HCT116 (cell line): ENCODE measurements at regions not wholly inside any gene's neighbourhood (a gene's known extent, or its start where the extent isn't known, plus 50 kb on each side); places are given as distances from the start of the nearest gene placed in this dataset.

ENCODE experiments used
- ATAC-seq: fragments of 200-7000 bp; cut with Tn5 transposase; 2 replicates; pipeline ENCODE4 v1.9.1; 2020; ENCODE audit warnings: mild to moderate bottlenecking, moderate library complexity
- BruUV-seq: library from RNA; stranded (reverse); fragments of 400-500 nt; replicated peaks from 2 replicates; lab custom pipeline; 2021; lab: Mats Ljungman, UMichigan
- CTCF ChIA-PET: fragments of 300-600 bp; sonication (Branson Sonifier 250); formaldehyde crosslinking; loops from one replicate; lab custom pipeline; 2021; ENCODE audit warnings: antibody characterized with exemption; lab: Charles Lee
- POLR2A ChIA-PET: fragments of 300-600, 350-600 bp; sonication (Branson Sonifier 250); formaldehyde crosslinking; loops from one replicate; lab custom pipeline; 2021; ENCODE audit warnings: antibody characterized with exemption; lab: Charles Lee
- RAD21 ChIA-PET, 2 experiments: fragments of 300-600 bp; sonication (Branson Sonifier 250); formaldehyde crosslinking; loops; one replicate each; lab custom pipeline; 2023; ENCODE audit warnings: low total read pairs in 2 of 2; ENCODE audit not compliant: uncharacterized antibody in 2 of 2, unreplicated experiment in 2 of 2, low non-redundant PET in 1 of 2; lab: Charles Lee
- DNase-seq: peaks from one replicate; pipeline ENCODE4 v3.0.0-alpha.2; 2010; ENCODE audit warnings: low read depth, low spot score
- H2AFZ ChIP-seq: fragments of 200-600 bp; shearing (Covaris generic), sonication (generic); 2 replicates; pipeline ENCODE4 v1.6.1; 2017; ENCODE audit warnings: low read depth, mixed run types, mixed read lengths, antibody characterized with exemption, low read length; ENCODE audit not compliant: poor library complexity, severe bottlenecking
- H3K27ac ChIP-seq: 2 replicates; pipeline ENCODE4 v1.5.1; 2012; ENCODE audit warnings: low read depth, low read length
- H3K27me3 ChIP-seq: fragments of 200-600 bp; sonication (generic); 2 replicates; pipeline ENCODE4 v1.6.1; 2016; ENCODE audit warnings: mixed run types, low read length, mixed read lengths; ENCODE audit not compliant: insufficient read depth
- H3K36me3 ChIP-seq, 2 experiments: fragments of 200-500 bp in 1 of 2; fragments of 200-600 bp in 1 of 2; sonication (Bioruptor generic) in 1 of 2; sonication (generic) in 1 of 2; 2 replicates each; pipeline versions ENCODE4 v1.5.1 to v1.6.1; 2014 to 2016; ENCODE audit warnings: low read length in 2 of 2, inconsistent platforms in 1 of 2, mixed read lengths in 1 of 2, mixed run types in 1 of 2; ENCODE audit not compliant: insufficient read depth in 2 of 2, control insufficient read depth in 1 of 2
- H3K4me1 ChIP-seq, 2 experiments: fragments of 200-600 bp in 1 of 2; sonication (generic) in 1 of 2; 2 replicates each; pipeline versions ENCODE4 v1.5.1 to v1.6.1; 2012 to 2017; ENCODE audit warnings: low read length in 2 of 2, inconsistent platforms in 1 of 2, mild to moderate bottlenecking in 1 of 2, mixed read lengths in 1 of 2, mixed run types in 1 of 2, moderate library complexity in 1 of 2; ENCODE audit not compliant: insufficient read depth in 2 of 2, control insufficient read depth in 1 of 2
- H3K4me2 ChIP-seq: fragments of 200-600 bp; sonication (generic); 2 replicates; pipeline ENCODE4 v1.6.1; 2017; ENCODE audit warnings: mixed run types, low read length, mixed read lengths
- H3K4me3 ChIP-seq, 2 experiments: fragments of 200-600 bp in 1 of 2; sonication (generic) in 1 of 2; replicated peaks in 1 of 2; 2 replicates each; pipeline ENCODE4 v1.5.1; 2011 to 2016; ENCODE audit warnings: low read length in 2 of 2, control low read depth in 1 of 2, low read depth in 1 of 2, mild to moderate bottlenecking in 1 of 2, mixed read lengths in 1 of 2, mixed run types in 1 of 2
- H3K79me2 ChIP-seq: fragments of 200-600 bp; sonication (generic); 2 replicates; pipeline ENCODE4 v1.6.1; 2017; ENCODE audit warnings: mild to moderate bottlenecking, mixed run types, low read length, moderate library complexity, mixed read lengths; ENCODE audit not compliant: insufficient read depth
- H3K9ac ChIP-seq: fragments of 200-600 bp; sonication (generic); 2 replicates; pipeline ENCODE4 v1.6.1; 2016; ENCODE audit warnings: low read length, mixed read lengths
- H3K9me2 ChIP-seq: fragments of 200-600 bp; sonication (generic), shearing (Covaris generic); 2 replicates; pipeline ENCODE4 v1.6.1; 2017; ENCODE audit warnings: mixed run types, mild to moderate bottlenecking, moderate library complexity; ENCODE audit not compliant: insufficient read depth
- H3K9me3 ChIP-seq, 2 experiments: fragments of 200-500 bp in 1 of 2; fragments of 200-600 bp in 1 of 2; sonication (Bioruptor generic) in 1 of 2; sonication (generic) in 1 of 2; 2 replicates each; pipeline ENCODE4 v1.6.1; 2014 to 2017; ENCODE audit warnings: low read length in 2 of 2, mixed read lengths in 2 of 2, inconsistent platforms in 1 of 2, low read depth in 1 of 2, mild to moderate bottlenecking in 1 of 2, mixed run types in 1 of 2, moderate library complexity in 1 of 2; ENCODE audit not compliant: control insufficient read depth in 1 of 2, insufficient read depth in 1 of 2
- H4K20me1 ChIP-seq: fragments of 200-600 bp; sonication (generic), shearing (Covaris generic); 2 replicates; pipeline ENCODE4 v1.6.1; 2017; ENCODE audit warnings: mixed run types, mild to moderate bottlenecking, moderate library complexity; ENCODE audit not compliant: insufficient read depth
- CTCF ChIP-seq, 3 experiments: fragments of 200-600 bp in 1 of 3; sonication (generic) in 1 of 3; IDR thresholded peaks in 2 of 3; conservative IDR thresholded peaks in 1 of 3; 2 replicates each; pipeline ENCODE4 v1.5.1; 2012 to 2017; ENCODE audit warnings: low read depth in 2 of 3, low read length in 2 of 3, antibody characterized with exemption in 1 of 3, borderline replicate concordance in 1 of 3, control low read depth in 1 of 3, mild to moderate bottlenecking in 1 of 3, mixed read lengths in 1 of 3, mixed run types in 1 of 3, moderate library complexity in 1 of 3; ENCODE audit not compliant: insufficient read depth in 1 of 3
- EZH2phosphoT487 ChIP-seq: fragments of 200-600 bp; IDR thresholded peaks from 2 replicates; pipeline ENCODE4 v1.6.1; 2018; ENCODE audit warnings: antibody characterized with exemption, borderline replicate concordance
- POLR2AphosphoS5 ChIP-seq: IDR thresholded peaks from 2 replicates; pipeline ENCODE4 v1.6.1; 2011; ENCODE audit warnings: mild to moderate bottlenecking, low read depth, low read length, moderate library complexity
- RAD21 ChIP-seq: IDR thresholded peaks from 2 replicates; pipeline ENCODE4 v1.6.1; 2012; ENCODE audit warnings: low read depth, mild to moderate bottlenecking
- SIN3A ChIP-seq: IDR thresholded peaks from 2 replicates; pipeline ENCODE4 v1.6.1; 2012; ENCODE audit warnings: low read depth
- SRF ChIP-seq: IDR thresholded peaks from 2 replicates; pipeline ENCODE4 v1.6.1; 2012; ENCODE audit warnings: low read depth
- ZBTB33 ChIP-seq: IDR thresholded peaks from 2 replicates; pipeline ENCODE4 v1.6.1; 2011; ENCODE audit warnings: mild to moderate bottlenecking, low read length, moderate library complexity; ENCODE audit not compliant: insufficient replicate concordance; ENCODE audit errors: extremely low read depth
- intact Hi-C: fragments of 100-400 bp; cut with micrococcal nuclease; formaldehyde crosslinking; loops from 2 replicates; pipeline ENCODE4 v1.10.0; 2022
- TF ChIP-seq, protein P1 (sequence below): IDR thresholded peaks from 2 replicates; pipeline ENCODE4 v1.6.1; 2012; ENCODE audit warnings: low read depth

DNA sequence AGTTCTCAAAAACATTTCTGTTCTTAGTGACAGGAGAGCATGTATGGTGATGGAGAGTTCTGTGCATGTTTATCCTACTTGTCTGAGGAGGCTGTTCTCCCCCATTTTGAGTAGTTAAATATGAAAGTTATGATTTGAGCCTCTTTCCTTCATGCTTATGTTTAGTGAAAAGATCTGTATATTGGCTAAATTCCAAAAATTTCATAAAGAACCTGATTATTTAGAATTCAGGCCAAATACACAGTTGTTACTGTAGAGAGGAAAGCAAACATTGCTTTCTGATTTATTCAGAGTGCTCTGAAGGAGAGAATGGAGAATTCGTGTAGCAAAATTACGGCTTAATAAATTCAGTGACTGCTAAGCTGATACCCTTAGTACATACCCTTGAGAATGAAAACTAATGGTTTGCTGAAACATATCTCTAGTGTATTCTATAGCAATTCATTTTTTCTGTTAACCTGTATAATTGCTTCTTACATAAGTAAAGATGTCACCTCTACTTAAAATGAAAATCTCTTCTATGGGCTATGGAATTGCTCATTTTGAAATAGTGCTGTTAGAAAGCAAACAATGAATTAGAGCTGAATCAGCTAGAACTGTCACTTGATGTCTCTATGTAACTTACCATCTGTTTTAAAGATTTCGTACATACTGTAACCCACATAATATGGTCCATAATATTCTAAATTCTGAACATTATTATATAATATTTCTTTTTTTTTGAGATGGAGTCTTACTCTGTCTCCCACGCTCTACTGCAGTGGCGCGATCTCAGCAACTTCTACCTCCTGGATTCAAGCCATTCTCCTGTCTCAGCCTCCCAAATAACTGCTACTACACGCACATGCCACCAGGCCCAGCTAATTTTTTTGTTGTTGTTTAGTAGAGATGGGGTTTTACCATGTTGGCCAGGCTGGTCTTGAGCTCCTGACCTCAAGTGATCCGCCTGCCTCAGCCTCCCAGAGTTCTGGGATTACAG, 417.0 kb upstream of the RGS6 start:
- ChIA-PET CTCF (no interaction called here), RAD21 (no interaction called here), POLR2A (no interaction called here)
- no peaks in the 10 kb centered on the region for H3K36me3 ChIP-seq
- no peak overlapping the region for H3K27ac ChIP-seq
- TF ChIP-seq, protein P1, sequence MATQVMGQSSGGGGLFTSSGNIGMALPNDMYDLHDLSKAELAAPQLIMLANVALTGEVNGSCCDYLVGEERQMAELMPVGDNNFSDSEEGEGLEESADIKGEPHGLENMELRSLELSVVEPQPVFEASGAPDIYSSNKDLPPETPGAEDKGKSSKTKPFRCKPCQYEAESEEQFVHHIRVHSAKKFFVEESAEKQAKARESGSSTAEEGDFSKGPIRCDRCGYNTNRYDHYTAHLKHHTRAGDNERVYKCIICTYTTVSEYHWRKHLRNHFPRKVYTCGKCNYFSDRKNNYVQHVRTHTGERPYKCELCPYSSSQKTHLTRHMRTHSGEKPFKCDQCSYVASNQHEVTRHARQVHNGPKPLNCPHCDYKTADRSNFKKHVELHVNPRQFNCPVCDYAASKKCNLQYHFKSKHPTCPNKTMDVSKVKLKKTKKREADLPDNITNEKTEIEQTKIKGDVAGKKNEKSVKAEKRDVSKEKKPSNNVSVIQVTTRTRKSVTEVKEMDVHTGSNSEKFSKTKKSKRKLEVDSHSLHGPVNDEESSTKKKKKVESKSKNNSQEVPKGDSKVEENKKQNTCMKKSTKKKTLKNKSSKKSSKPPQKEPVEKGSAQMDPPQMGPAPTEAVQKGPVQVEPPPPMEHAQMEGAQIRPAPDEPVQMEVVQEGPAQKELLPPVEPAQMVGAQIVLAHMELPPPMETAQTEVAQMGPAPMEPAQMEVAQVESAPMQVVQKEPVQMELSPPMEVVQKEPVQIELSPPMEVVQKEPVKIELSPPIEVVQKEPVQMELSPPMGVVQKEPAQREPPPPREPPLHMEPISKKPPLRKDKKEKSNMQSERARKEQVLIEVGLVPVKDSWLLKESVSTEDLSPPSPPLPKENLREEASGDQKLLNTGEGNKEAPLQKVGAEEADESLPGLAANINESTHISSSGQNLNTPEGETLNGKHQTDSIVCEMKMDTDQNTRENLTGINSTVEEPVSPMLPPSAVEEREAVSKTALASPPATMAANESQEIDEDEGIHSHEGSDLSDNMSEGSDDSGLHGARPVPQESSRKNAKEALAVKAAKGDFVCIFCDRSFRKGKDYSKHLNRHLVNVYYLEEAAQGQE = no peak
- no peak for TF ChIP-seq SIN3A
- no peak for TF ChIP-seq EZH2phosphoT487
- TF ChIP-seq CTCF (IDR thresholded peaks at IDR 0.05 in 2 of 3, conservative IDR thresholded peaks at IDR 0.05 in 1 of 3; ENCODE audit: borderline replicate concordance in 1 of 3, insufficient read depth in 1 of 3, low read depth in 2 of 3, low read length in 2 of 3) = no peak
- no peak for TF ChIP-seq ZBTB33
- TF ChIP-seq POLR2AphosphoS5 = no peak
- TF ChIP-seq RAD21 = no peak
- TF ChIP-seq SRF = no peak
- no peaks in the 10 kb centered on the region for H3K9me2 ChIP-seq
- DNase-seq = no peak
- intact Hi-C loops = no loop called here
- H3K4me3 ChIP-seq = no peak overlapping the region
- no peak for ATAC-seq
- H3K9me3 ChIP-seq = no peaks in the 10 kb centered on the region
- no peaks in the 10 kb centered on the region for H3K4me1 ChIP-seq
- no peaks in the 10 kb centered on the region for H3K27me3 ChIP-seq
- H3K79me2 ChIP-seq = no peaks in the 10 kb centered on the region
- no peak overlapping the region for H3K4me2 ChIP-seq
- no TSS peak for BruUV-seq
- H2AFZ ChIP-seq = no peak overlapping the region
- H3K9ac ChIP-seq = no peak overlapping the region
- H4K20me1 ChIP-seq = no peaks in the 10 kb centered on the region
